Smooth muscle cell of the brain vasculature (primary cell): ENCODE measurements at regions not wholly inside any gene's neighbourhood (a gene's known extent, or its start where the extent isn't known, plus 50 kb on each side); places are given as distances from the start of the nearest gene placed in this dataset.
"Not testable (repeated sequence)": the region's sequence is repeated elsewhere in the genome, so short reads cannot be mapped to it uniquely, and the experiment has no call there.

Experiments used
- DNase-seq: peaks from one replicate; pipeline ENCODE4 v3.0.0-alpha.2; 2012; ENCODE audit warnings: low read depth, low spot score

GRCh38 chr20:40849456-40849855 is 160.4 kb upstream of the MAFB start:
- DNase-seq: no peak

GRCh38 chr20:40851051-40851450 is 162.0 kb upstream of the MAFB start:
- no peak for DNase-seq

GRCh38 chr20:40855269-40855668 is 166.2 kb upstream of the MAFB start:
- no peak for DNase-seq

- DNase-seq: no peak
Observed at GRCh38 chr20:40856653-40857052, 167.6 kb upstream of the MAFB start.

- peak; percentile 6 for DNase-seq
Observed at GRCh38 chr20:40860487-40860902, 168.1 kb upstream of the TOP1 start.

- no peak for DNase-seq
Observed at GRCh38 chr20:40861427-40862008, 167.1 kb upstream of the TOP1 start.

GRCh38 chr20:40863355-40863919 is 165.2 kb upstream of the TOP1 start:
- DNase-seq: no peak

GRCh38 chr20:40864470-40864869 is 164.2 kb upstream of the TOP1 start:
- DNase-seq: no peak

GRCh38 chr20:40865095-40865494 is 163.5 kb upstream of the TOP1 start:
- no peak for DNase-seq

- no peak for DNase-seq
Observed at GRCh38 chr20:40866056-40866455, 162.6 kb upstream of the TOP1 start.

- DNase-seq: peak; percentile 13
Observed at GRCh38 chr20:40868551-40869217, 159.9 kb upstream of the TOP1 start.

GRCh38 chr20:40869218-40870147 is 159.1 kb upstream of the TOP1 start:
- DNase-seq: no peak

GRCh38 chr20:40875116-40876085 is 153.2 kb upstream of the TOP1 start:
- DNase-seq: no peak

GRCh38 chr20:40878099-40878498 is 150.5 kb upstream of the TOP1 start:
- DNase-seq: not testable (repeated sequence)

- DNase-seq: no peak
Observed at GRCh38 chr20:40880063-40880728, 148.4 kb upstream of the TOP1 start.

- no peak for DNase-seq
Observed at GRCh38 chr20:40880729-40881109, 147.9 kb upstream of the TOP1 start.

- no peak for DNase-seq
Observed at GRCh38 chr20:40882152-40882551, 146.5 kb upstream of the TOP1 start.

GRCh38 chr20:40883097-40883496 is 145.5 kb upstream of the TOP1 start:
- DNase-seq: no peak

GRCh38 chr20:40887105-40887504 is 141.5 kb upstream of the TOP1 start:
- no peak for DNase-seq

- DNase-seq: not testable (repeated sequence)
Observed at GRCh38 chr20:40889266-40889665, 139.4 kb upstream of the TOP1 start.
